HG02610 (cell line): ENCODE measurements at regions not wholly inside any gene's neighbourhood (a gene's known extent, or its start where the extent isn't known, plus 50 kb on each side); places are given as distances from the start of the nearest gene placed in this dataset.

Source experiments
- ATAC-seq: cut with Tn5 transposase; IDR thresholded peaks from one replicate; pipeline ENCODE4 v1.9.1; 2021; ENCODE audit warnings: mild to moderate bottlenecking, moderate library complexity; ENCODE audit not compliant: unreplicated experiment

DNA sequence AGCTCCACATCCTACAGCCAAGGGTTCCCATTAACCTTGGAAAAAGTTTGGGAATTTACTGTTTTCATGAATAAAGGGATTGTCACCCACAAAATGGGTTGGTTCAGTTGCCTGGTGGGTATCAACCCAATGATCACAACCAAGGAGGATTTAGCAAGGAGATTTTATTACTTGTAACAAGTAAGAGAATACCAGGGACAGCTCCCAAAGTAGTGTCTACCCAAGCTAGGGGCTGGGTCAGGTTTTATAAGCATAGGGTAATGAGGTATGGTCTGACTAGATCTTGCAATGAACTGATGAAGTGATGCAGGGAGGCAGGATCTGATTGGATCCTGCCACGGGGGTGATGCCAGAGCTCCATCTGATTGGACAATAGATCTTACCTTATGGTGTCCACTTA lies 681.8 kb downstream of the SLC4A3 start:
- ATAC-seq, result no peak

DNA sequence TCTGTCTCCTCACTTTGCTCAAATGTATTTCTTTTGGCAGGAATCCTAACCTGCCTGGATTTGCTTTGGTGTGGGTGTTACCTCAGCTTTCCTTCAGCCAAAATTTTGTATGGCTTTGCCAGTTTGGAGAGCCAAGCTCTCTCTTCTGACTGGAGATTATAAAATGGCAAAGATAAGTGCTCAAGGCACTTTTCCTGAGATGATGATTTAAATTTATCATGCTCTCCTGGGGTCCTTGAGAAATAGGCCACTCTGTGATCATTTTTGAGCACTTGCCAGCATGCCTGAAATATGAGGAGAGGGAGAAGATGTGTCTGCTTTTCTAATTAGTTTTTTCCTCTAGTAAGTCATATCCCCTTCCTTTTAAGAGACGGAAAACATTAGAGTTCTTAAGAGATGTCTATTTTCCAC lies 683.0 kb downstream of the SLC4A3 start:
- ATAC-seq, result no peak

DNA sequence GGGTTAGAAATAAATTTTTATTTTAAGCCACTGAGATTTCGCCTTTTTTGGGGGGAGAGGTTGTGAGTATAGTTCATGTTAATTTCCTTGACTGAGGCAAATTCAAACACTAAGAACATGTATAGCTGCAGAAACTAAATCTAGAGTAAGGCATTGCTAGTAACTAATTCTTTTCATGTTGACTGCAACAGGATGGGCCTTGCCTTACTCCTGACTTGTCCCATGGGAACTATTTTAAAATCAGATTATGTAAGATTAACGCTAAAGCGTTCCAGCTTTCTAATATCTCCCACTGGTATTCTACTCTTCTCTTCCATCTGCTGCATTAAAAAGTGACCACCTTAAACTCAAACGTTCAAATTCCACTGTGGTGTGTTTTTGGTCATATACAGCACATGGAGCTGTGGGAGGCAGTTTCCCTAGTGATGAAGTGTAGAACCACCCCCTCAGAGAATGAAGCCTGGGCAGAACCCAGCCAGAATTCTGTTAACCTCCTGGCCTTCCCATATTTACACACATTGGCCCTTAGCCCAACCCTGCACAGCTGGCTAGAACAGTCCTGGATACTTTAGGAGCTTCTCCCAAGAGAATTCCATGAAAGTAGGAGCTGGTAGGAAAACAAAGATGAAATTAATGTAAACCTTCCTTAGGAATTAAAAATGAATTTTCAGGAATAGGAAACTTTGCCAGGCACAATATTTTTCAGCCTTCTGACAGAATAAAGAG lies 687.8 kb downstream of the SLC4A3 start:
- ATAC-seq, result no peak

DNA sequence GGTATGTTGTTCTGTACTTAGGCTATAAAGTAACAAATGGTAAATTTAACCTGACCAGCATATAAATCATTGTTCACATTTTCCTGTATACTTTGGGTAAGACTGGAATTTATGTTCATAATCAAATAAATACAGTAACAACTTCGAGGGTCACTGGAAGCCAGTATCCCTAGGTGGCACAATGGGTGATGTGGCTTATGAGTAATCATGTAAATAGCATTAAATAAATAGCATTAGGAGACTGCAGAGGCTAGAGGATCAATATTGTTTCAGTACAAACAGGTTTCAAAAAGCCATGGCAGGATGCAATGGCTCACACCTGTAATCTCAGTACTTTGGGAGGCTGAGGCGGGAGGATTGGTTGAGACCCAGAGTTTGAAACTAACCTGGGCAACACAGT lies 690.6 kb downstream of the SLC4A3 start:
- ATAC-seq, result no peak

DNA sequence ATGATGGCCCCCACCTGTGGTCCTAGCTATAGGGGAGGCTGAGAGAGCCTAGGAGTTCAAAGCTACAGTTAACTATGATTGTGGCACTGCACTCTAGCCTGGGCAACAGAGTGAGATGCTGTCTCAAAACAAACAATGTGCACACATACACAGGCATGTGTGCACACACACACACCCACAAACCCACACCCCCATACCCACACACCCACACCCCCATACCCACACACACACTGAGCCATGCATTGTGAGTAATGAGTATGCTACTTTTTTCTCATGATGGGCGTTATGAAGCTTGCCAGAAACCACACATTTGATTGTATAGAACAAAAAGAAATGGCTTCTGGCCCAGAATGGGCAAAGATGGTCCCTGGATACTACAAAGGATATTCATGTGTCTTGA lies 691.1 kb downstream of the SLC4A3 start:
- ATAC-seq, result no peak

DNA sequence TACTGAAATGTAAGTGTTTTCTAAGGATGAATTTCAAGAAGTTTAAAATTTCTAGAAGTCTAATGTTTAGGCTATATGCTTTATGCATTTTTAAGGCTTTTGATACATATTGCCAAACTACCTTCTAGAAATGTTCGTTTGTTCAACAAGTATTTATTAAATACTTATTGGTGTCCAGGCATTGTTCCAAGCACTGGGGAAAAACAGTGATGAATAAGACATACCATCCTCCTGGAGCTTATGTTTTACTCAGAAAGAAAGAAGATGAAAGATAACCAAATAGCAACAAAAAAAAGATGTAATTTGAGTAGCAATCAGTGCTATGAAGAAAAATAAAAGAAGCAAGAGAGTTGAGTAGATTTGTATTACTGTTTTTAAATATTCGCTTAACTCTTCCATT lies 692.9 kb downstream of the SLC4A3 start:
- ATAC-seq, result no peak

DNA sequence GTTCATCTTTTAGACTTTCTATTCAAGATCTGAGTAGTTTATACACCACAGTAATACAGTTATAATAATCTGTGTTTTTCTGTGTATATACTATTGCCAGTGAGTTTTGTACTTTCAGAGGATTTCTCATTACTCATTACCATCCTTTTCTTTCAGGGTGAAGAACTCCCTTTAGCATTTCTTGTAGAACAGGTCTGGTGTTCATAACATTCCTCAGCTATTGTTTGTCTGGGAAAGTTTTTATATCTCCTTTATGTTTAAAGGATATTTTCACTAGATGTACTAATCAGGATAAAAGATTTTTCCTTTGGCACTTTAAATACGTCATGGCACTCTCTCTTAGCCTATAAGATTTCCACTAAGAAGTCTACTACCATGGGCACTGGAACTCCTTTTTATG lies 705.5 kb downstream of the SLC4A3 start:
- ATAC-seq, result no peak

DNA sequence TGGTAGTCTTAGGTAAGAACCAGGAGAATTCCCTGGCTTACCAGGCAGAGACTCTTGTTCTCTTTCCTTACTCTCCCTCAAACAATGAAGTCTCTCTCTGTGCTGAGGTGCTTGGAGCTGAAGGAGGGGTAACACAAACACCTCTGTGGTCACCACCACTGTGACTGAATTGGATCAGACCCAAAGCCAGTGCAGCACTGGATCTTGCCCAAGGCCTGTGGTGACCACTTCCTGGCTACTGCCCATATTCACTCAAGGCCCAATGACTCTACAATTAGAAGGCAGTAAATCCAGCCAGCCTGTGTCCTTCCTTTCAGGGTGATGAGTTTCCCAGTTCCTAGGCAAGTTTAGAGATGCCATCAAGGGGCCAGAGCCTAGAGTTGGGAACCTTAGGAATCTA lies 706.8 kb downstream of the SLC4A3 start:
- no peak for ATAC-seq

DNA sequence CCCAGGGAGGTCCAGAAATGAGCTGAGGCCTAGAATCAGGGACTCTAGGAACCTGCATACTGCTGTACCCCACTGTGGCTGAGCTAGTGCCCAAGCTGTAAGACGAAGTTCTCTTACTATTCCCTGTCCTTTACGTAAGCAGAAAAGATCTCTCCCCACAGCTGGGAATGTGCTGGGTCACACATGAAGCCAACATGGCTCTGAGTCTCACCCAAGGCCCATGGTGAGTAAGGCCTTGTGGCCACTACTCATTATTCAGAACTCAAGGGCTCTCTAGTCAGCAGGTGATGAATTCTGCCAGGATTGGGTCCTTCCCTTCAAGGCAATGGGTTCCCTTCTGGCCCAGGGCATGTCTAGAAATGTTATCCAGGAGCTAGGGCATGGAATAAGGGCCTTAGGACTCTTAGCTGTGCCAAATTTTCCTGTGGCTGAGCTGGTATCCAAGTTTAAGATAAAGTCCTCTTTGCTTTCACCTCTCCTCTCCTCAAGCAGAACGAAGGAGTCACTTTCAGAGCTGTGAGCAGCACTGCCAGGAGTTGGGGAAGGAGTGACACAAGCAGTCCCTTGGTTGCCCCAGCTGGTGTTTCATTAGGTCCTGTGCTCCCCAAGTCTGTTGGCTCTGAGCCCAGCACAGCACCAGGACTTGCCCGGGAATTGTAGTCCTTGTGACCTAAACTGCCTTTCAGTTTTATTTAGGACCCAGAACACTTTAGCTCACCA lies 707.6 kb downstream of the SLC4A3 start:
- no peak for ATAC-seq

DNA sequence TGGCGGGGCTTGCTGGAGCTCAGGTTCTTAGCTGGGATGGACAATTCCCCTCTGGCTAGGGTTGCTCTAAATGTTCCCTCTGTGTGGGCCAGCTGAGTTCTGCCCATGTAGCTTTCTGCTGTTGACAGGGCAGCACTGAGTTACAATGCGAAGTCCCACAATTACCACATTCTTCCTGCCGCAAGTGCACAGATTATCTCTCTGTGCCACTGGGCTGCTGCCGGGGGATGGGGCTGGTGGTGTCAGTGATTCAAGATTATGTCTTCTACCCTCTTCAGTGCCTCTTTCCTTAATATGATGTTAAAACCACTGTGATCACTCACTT lies 708.1 kb downstream of the SLC4A3 start:
- ATAC-seq, result no peak

DNA sequence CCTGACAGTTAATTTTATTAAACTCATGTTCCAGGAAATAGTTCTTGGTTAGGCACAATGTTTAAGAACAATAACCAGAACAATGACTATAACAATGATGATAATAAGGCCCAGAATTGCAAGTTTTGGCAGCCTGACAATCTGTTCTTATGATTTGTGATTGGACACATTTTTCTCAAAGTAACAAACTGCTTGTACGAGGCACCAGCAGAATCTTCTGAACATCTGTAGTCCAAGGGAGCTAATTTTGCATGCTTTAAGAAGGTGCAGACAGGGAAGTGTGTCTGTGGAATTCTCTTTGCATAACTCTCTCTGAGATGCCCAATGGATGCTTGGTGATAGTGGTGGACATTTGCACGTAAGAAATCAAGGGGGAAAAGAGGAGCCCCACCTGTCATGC lies 709.3 kb downstream of the SLC4A3 start:
- no peak for ATAC-seq

DNA sequence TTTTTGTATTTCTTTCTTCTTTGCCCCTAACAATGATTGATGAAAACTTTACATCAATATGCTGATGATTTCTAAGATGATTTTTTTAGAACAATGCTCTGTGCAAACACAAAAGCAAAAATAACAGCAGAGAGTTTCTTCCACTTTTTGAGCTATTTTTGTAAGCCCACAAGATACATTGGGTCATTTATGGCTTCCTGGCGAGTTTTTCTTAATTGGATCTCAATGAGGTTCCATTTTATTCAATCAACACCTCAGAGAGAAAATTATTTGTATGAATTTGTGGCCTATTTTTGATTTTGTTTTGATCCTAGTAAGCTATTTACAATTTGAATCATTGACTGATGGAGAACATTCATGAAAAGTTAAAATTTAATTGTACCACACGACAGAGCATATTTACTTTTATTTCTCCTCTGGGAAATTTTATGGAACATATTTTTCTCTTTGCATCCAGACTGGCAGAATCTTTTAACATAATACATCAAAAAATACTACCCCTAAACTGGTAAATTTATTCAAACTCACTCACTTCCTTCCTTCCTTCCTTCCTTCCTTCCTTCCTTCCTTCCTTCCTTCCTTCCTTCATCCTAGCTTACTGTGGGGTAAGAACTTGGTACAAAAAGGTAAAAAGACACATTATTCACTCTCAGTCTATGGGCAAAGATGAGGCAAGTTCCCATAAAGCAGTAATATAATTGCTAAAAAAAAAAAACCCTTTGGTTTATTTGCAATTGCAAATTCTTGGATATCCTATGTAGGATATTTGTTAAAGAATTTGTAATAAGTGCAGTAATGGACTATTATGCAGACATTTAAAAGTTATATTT lies 710.4 kb downstream of the SLC4A3 start:
- no peak for ATAC-seq

DNA sequence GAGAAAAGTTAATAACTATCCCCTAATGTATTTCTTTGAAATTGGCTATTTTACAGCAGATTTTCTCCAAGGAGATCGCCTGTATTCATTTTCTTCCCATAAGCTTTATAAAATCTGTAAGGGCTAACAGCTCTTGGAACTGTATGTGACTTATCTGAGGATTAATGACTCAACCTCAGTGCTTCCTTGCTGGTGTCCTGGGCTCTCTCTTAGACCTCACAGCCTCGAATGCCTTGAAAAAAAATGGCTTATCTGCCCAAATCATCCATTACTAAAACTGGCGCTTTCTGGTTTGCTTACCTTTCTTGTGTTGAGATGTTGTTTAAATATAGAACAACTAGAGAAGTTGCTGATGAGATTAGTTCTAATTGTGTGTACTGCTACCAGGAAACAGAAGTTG lies 713.6 kb downstream of the SLC4A3 start:
- no peak for ATAC-seq

DNA sequence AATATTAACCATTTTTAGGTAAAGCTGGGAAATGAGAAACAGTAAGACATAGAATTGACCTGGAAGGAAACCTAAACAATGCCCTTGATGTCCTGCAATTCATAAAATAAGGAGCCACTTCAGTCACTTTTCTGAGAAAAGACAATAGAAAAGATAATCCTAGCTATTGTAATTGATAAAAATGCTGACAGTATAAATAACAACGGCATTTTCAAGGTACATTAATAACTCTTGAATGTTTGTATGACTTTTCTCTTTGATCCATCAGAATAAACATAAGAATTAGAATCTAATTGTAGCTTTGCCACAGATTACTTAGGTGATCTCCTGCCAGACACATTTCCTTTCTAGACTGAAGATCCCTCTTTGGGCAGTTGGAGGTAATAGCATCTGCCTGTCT lies 719.5 kb downstream of the SLC4A3 start:
- no peak for ATAC-seq

DNA sequence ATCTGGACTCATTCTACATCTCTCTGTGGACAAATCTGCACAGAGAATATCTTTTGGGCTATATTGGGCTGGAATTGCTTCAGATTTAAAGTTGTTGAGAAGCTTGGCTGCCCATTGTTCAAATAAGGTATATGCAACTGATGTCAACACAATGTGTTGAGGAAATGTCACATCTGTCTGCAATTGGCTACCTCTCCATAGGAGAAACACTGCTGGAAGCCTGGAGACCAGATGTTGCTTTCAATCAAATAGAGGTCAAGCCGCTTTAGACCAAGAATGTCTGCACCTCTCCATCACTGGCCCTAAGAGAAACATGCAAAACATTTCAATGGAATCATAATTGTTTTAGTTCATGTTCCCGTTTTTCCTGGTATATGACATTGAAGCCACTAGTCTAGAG lies 720.2 kb downstream of the SLC4A3 start:
- no peak for ATAC-seq

DNA sequence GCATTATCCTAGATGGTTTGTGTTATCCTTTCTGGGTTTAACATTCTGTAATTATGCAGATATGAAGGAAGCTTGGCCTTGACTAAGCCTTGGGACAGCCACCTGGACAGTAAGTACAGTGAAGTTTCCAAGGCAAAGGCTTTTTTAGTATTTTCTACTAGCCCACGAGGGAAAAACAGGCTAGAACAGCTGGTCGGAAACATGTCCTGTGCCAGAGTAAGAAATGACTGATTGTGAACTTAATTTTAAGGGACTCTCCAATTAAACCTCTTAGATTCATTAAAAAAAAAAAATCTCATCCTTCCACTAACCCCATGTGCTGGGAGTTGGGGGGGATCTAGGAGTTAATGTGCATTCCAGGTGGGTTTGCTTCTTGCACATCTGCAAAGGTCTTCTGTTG lies 720.8 kb downstream of the SLC4A3 start:
- ATAC-seq, result no peak

DNA sequence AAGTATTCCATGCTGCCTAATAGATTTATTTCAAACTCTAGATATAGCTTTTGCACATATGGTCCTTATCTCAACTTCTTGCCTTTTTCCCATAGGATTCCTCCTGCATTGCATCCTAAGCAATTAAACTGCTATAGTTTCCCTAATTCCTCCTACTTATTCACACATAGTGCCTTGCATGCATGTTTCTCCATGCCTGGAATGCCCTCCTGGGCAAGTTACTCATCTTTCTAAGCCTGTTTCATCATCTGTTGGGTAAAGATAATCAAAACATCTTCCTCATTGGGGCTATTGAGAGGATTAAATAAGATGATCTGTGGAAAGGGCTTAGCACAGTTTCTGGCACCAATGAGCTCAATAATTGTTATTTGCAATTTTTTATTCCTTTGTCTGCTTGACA lies 726.5 kb downstream of the SLC4A3 start:
- ATAC-seq, result no peak

DNA sequence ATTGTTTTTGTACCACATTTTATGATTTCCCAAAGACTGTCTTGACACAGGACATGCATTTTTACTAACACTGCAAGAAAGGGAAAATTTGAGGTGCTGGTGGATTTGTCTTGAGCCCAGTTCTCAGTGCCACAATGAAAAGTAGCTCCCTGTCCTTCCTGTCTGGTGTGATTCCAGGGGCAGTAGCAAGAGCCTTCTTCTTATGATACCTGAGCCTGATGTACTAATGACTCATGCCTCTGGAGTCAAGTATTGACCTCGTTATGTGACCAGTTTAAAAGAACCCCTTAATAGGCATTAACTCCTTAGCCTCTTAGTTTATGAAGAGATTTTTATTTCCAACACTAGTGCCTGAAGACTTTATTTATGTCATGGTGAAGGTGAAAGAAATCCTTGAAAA lies 728.6 kb downstream of the SLC4A3 start:
- ATAC-seq, result no peak

DNA sequence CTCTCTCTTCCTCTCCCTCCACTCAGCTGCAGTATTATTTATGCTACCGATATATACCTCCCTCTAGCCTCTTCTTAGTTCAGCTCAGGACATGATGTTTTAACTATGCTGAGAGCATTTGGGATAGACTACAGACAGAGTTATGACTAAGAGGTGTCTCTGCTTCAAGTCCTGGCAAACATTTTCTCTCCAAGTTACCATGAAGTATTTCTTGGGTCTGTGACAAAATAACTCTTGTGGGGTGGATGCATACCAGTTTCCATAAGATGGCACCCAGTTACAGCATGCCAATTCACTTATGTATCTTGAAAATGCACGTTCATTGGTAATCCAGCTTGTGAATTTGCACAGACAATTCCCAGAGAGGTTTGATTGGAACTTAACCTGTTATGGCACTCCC lies 737.6 kb downstream of the SLC4A3 start:
- ATAC-seq, result no peak

DNA sequence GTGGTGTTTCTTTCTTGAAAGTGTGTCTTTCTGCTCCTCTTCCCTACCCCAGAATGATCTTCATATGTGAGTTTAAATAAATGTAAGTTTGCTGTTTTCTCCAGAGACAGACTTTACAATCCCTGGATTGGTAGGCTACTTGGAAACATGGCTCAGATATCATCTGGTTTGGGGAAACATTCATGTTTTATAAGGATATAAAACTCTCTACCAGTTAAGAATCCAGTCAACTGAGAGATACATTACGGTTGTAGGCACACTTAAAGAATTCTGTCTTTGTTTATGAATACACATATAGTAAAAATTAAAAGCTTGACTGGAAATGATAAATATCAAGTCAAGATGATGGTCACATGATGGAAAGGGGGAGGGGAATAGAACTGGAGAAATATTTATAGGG lies 739.3 kb downstream of the SLC4A3 start:
- ATAC-seq, result no peak

DNA sequence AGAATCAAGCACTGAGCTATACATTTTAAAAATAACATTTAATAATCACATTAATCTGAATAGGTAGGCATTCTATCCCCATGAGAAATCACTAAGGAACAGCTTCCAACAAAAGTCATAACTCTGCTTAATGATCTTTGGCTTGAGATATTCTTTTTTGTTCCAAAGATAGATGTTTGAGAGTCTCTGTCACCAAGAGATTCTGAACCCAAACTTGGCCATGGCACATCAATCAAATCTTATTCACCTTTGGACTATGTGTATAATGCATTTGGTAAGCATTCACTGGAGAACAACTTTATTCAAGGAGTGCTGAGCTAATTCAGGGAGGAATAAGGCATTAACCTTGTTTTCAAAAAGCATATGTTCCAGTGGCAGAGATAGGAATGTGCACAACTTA lies 743.3 kb downstream of the SLC4A3 start:
- no peak for ATAC-seq

DNA sequence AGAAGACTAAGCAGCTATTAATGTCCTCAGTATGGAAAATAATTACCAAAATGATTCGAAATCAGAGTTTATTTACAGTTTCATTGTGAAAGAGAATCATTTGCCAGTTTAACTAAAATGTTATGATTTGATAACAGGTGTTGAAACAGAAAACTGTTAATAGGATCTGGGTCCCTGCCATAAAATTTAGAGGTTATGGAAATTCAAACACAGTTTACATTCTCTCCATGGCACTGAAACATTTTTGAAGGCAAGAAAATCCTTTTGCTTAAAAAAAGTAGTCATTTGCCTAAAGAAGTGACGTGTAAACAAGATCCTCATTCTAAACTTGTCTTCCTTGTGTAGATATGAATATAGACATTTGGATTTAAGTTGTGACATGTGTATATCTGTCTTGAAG lies 743.8 kb downstream of the SLC4A3 start:
- no peak for ATAC-seq
